ENCODE measurements at regions not wholly inside any gene's neighbourhood (a gene's known extent, or its start where the extent isn't known, plus 50 kb on each side); places are given as distances from the start of the nearest gene placed in this dataset.

- Mint-ChIP-seq H3K27ac (ENCODE audit: unreplicated experiment) (no peak overlapping the region), H3K4me3 (ENCODE audit: unreplicated experiment) (no peak overlapping the region), H3K27me3 (ENCODE audit: unreplicated experiment) (no peaks in the 10 kb centered on the region), H3K4me1 (ENCODE audit: low read depth, unreplicated experiment) (no peaks in the 10 kb centered on the region), H3K9me3 (ENCODE audit: unreplicated experiment) (no peaks in the 10 kb centered on the region), H3K36me3 (ENCODE audit: unreplicated experiment) (no peaks in the 10 kb centered on the region)
- no peak for DNase-seq
- TF ChIP-seq, protein P1, sequence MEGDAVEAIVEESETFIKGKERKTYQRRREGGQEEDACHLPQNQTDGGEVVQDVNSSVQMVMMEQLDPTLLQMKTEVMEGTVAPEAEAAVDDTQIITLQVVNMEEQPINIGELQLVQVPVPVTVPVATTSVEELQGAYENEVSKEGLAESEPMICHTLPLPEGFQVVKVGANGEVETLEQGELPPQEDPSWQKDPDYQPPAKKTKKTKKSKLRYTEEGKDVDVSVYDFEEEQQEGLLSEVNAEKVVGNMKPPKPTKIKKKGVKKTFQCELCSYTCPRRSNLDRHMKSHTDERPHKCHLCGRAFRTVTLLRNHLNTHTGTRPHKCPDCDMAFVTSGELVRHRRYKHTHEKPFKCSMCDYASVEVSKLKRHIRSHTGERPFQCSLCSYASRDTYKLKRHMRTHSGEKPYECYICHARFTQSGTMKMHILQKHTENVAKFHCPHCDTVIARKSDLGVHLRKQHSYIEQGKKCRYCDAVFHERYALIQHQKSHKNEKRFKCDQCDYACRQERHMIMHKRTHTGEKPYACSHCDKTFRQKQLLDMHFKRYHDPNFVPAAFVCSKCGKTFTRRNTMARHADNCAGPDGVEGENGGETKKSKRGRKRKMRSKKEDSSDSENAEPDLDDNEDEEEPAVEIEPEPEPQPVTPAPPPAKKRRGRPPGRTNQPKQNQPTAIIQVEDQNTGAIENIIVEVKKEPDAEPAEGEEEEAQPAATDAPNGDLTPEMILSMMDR (IDR thresholded peaks at IDR 0.05; ENCODE audit: partially characterized antibody, unreplicated experiment), result no peak
Observed at GRCh38 chr2:176745543-176746200, 466.9 kb upstream of the HNRNPA3 start.

DNA sequence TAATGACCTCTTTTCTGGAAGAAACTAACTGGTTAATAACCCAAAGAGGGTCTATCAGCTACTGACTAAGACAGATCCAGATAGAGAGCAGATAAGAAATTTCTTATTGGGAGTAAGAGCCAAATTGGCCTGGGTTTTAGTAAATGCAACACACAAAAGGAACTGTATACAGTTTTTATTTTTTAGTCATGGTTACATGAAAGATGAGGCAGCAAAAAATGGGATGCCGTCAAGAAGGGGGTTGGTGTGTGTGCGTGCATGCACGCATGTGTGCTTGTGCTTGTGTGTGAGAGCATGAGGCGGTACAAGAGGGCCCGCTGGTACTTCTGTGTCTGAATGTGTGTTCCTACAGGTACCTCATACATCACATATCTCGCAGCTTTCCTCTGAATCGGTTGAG is 466.2 kb upstream of the HNRNPA3 start:
- no peaks in the 10 kb centered on the region for H3K36me3 Mint-ChIP-seq (ENCODE audit: unreplicated experiment)
- no peak for DNase-seq
- H3K4me3 Mint-ChIP-seq (ENCODE audit: unreplicated experiment), result no peak overlapping the region
- no peaks in the 10 kb centered on the region for H3K4me1 Mint-ChIP-seq (ENCODE audit: low read depth, unreplicated experiment)
- no peaks in the 10 kb centered on the region for H3K9me3 Mint-ChIP-seq (ENCODE audit: unreplicated experiment)
- no peaks in the 10 kb centered on the region for H3K27me3 Mint-ChIP-seq (ENCODE audit: unreplicated experiment)
- TF ChIP-seq, protein P1 (IDR thresholded peaks at IDR 0.05; ENCODE audit: partially characterized antibody, unreplicated experiment), result no peak
- no peak overlapping the region for H3K27ac Mint-ChIP-seq (ENCODE audit: unreplicated experiment)

DNA sequence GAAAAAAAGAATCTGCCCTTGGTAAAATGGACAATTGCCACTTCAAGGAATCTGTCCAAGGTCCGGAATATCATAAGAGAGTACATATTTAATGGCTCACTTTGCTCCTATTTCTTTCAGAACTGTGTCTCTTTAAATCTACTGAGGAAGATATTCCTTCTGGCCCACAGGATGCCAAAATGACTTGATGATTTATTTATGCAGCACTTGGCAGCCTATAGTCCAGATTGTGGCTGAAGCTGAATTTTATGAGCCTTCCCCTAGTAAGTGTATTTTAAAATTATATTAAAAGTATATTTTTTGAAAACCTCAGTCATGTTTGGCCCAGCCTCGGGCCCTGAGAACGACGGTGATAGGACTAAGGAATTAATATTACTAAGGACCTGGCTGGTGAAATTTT is 465.1 kb upstream of the HNRNPA3 start:
- H3K4me1 Mint-ChIP-seq (ENCODE audit: low read depth, unreplicated experiment), result no peaks in the 10 kb centered on the region
- no peaks in the 10 kb centered on the region for H3K27me3 Mint-ChIP-seq (ENCODE audit: unreplicated experiment)
- no peak overlapping the region for H3K27ac Mint-ChIP-seq (ENCODE audit: unreplicated experiment)
- H3K36me3 Mint-ChIP-seq (ENCODE audit: unreplicated experiment), result no peaks in the 10 kb centered on the region
- H3K9me3 Mint-ChIP-seq (ENCODE audit: unreplicated experiment), result no peaks in the 10 kb centered on the region
- TF ChIP-seq, protein P1 (IDR thresholded peaks at IDR 0.05; ENCODE audit: partially characterized antibody, unreplicated experiment), result no peak
- no peak for DNase-seq
- H3K4me3 Mint-ChIP-seq (ENCODE audit: unreplicated experiment), result no peak overlapping the region

- H3K9me3 Mint-ChIP-seq (ENCODE audit: unreplicated experiment), result no peaks in the 10 kb centered on the region
- H3K4me3 Mint-ChIP-seq (ENCODE audit: unreplicated experiment), result no peak overlapping the region
- no peak for DNase-seq
- TF ChIP-seq, protein P1 (IDR thresholded peaks at IDR 0.05; ENCODE audit: partially characterized antibody, unreplicated experiment), result no peak
- no peaks in the 10 kb centered on the region for H3K27me3 Mint-ChIP-seq (ENCODE audit: unreplicated experiment)
- no peaks in the 10 kb centered on the region for H3K4me1 Mint-ChIP-seq (ENCODE audit: low read depth, unreplicated experiment)
- no peak overlapping the region for H3K27ac Mint-ChIP-seq (ENCODE audit: unreplicated experiment)
- no peaks in the 10 kb centered on the region for H3K36me3 Mint-ChIP-seq (ENCODE audit: unreplicated experiment)
Observed at GRCh38 chr2:176747928-176748327, 464.7 kb upstream of the HNRNPA3 start.

- Mint-ChIP-seq H3K27ac (ENCODE audit: unreplicated experiment) (no peak overlapping the region), H3K4me1 (ENCODE audit: low read depth, unreplicated experiment) (no peaks in the 10 kb centered on the region)
Observed at GRCh38 chr2:176748662-176749061, 463.9 kb upstream of the HNRNPA3 start.

More at GRCh38 chr2:176748662-176749061, 463.9 kb upstream of the HNRNPA3 start:
- Mint-ChIP-seq H3K36me3 (ENCODE audit: unreplicated experiment) (no peaks in the 10 kb centered on the region), H3K4me3 (ENCODE audit: unreplicated experiment) (no peak overlapping the region), H3K27me3 (ENCODE audit: unreplicated experiment) (peaks cover under 1% of the 10 kb centered on the region), H3K9me3 (ENCODE audit: unreplicated experiment) (no peaks in the 10 kb centered on the region)
- no peak for DNase-seq
- TF ChIP-seq, protein P1 (IDR thresholded peaks at IDR 0.05; ENCODE audit: partially characterized antibody, unreplicated experiment), result no peak
